ENCODE measurements at regions not wholly inside any gene's neighbourhood (a gene's known extent, or its start where the extent isn't known, plus 50 kb on each side); places are given as distances from the start of the nearest gene placed in this dataset.

DNA sequence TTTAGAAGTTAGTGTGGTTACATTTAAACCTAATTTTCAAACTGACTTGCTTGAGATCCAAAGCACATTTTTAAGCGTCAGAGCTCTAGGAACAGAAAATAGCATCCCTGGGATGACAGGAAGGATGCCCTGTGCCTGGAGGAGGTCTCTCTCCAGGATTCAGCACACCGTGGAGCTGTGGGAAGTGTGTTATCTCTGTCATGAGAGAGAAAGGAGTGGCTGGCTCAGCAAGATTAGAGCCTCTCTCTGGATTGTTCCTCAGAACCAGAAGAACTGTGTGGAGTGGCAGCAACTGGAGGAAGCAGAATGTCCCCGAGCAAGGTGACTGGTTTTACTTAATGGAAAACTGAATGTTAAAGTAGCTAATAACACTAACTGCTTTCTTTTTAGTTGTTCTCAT is 233.6 kb upstream of the TGFBR2 start:
- no peak for DNase-seq

DNA sequence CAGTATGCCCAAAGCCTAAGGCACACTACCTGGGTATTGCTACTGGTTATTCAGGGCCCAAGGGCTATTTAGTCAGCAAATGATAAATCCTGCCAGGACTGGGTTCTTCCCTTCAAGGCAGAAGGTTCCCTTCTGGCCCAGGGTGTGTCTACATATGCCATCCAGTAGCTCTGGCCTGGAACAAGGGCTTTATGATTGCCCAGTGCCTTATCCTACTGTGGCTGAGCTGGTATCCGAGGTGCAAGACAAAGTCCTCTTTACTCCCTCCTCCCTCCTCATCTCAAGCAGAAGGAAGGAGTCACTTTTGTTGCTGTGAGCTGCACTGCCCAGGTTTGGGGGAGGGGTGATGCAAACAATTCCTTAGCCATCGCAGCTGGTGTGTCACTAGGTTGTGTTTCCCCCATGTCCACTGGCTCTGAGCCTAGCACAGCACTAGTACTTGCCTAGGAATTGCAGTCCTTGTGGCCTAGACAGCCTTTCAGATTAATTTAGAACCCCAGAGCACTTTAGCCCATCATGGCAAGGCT is 221.8 kb upstream of the TGFBR2 start:
- no peak for DNase-seq

DNA sequence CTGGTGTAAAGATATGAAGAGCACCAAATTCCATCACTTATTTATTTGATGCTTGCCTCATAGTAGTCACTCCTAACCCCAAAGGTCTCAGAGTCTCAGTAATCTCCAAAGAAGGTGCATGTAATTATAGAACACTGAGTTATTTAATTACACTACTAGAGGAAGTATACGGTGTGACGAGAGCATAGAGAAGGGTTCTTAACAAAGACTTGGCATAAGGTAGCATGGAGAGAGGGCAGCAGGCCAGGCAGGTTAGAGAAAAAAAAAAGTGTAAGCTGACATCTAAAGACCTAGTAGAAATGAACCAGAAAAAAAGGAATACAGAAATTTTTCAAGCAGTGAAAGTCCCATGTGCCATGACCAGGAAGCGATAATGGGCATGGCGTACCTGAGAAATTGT is 213.3 kb upstream of the TGFBR2 start:
- no peak for DNase-seq

DNA sequence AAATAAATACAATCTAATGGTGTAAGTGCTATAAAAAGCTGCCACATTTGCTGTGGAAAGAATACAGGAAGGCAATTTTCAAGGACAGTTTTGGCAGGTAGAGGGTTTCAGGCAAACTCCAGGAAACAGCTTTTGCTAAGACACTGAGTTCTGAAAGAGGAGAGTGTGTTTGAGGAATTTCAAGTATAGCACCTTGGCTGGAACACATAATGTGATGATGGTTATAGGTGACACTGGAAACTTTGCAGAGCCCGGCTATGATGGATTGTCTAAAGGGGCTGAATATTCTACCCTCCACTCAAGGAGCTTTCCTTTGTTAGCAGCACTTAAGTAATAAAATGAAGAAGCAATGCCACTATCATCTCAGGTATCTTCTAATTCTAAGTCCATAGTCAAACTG is 209.4 kb upstream of the TGFBR2 start:
- no peak for DNase-seq

DNA sequence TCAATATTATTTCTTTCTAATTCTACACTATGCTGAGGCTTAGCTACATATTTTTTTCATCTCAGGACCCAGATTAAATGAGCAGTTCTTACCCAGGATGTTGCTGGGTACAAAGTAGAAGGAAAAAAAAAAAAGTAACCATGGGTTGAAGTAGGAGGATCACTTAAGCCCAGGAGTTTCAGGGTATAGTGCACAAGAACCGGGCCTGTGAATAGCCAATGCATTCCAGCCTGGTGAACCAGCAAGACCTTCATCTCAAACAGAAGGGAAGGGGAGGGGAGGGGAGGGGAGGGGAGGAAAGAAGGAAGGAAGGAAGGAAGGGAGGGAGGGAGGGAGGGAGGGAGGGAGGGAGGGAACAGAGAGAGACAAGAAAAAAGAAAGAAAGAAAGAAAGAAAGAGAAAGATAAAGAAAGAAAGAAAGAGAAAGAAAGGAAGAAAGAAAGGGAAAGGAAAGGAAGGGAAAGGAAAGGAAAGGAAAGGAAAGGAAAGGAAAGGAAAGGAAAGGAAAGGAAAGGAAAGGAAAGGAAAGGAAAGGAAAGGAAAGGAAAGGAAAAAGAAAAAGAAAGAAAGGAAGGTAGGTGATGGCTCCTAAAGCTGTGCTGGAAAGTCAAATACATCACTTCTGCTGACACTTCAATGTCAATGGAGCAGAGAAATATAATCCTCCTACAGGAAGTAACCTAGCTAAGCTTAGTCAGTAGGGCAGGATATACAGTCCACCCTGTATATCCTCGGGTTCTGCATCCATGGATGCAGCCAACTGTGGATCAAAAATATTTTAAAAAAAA is 206.8 kb upstream of the TGFBR2 start:
- DNase-seq = no peak

DNA sequence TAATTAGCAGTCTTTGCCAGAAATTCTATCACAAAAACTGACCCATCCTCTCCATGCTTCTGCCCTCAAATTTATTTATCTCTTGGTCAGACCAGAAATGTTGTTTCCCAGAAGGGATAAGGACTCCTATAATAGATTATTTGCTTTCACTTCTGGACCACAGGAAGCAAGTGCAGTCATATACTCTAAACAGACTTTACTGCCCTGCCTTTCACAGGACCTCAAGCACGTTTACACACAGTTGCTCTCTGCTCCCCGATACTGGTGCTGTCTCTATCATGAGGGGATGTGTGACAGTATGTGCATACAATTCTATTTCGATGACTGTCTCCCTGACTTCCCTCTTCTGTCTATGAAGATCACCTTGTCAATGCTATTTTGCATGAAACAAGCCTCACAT is 205.5 kb upstream of the TGFBR2 start:
- no peak for DNase-seq

DNA sequence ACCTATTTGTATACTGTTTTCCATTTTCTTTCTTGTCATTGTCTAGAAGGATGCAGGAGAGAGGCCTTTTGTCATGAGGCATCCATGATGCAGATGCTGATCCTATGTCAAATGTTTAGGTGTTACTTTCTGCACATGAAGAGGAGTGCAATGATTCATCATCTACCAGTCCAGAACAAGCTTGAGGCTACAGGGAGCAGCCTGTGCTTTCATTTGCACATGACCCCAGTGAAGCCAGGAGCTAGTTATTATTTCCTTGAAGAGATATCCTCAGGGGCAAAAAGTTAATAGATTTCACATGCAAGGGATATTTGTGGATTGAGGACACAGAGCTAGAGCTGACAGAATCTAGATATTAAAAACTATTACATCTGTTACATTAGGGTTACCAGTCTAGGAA is 204.4 kb upstream of the TGFBR2 start:
- no peak for DNase-seq

DNA sequence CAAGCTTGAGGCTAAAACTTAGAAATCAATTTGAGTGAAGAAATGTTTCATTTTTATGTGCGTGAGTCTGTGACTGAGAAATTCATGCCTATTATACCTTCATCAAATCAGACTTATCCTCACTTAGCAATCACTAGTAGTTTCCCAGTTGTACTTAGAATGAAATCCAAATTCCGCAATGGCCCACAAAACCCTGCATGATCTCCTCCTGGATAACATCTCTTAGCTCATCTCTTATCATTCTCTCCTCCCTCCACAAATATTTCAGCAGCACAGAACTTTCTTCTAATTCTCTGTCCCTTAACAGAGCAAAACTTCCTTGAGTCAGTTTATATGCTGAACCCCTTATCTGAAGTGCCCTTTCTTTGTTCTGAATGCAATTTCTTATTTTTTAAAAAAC is 198.8 kb upstream of the TGFBR2 start:
- no peak for DNase-seq

DNA sequence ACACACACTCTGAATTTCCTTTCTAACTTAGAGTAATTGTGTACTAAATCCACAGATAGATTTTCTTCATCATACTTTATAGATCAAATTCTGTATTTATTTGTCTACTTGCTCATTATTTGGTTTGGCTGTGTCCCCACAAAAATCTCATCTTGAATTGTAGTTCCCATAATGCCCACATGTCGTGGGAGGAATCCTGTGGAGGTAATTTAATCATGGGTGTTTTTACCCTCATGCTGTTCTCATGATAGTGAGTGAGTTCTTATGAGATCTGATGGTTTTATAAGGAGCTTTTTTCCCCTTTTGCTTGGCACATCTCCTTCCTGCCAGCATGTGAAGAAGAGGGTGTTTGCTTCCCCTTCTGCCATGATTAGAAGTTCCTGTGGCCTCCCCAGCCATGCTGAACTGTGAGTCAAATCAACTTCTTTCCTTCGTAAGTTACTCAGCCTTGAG is 198.3 kb upstream of the TGFBR2 start:
- DNase-seq = no peak

DNA sequence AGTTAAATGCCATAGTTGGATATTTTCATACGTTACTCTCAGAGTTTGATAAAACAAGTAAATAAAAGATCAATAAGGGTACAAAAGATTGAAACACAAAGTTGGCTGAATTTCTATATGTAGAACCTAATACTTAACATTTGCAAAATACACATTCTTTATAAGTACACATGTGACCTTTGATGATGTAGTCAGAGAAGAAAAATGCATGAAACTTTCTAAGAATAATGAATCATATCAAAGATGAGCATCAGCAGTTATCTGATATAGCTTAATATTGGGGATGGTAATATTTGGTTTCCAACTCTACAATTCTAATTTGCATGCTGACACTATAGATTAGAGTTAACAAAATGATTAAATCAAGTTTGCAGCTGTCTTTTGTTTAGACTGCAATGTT is 188.0 kb upstream of the TGFBR2 start:
- no peak for DNase-seq

DNA sequence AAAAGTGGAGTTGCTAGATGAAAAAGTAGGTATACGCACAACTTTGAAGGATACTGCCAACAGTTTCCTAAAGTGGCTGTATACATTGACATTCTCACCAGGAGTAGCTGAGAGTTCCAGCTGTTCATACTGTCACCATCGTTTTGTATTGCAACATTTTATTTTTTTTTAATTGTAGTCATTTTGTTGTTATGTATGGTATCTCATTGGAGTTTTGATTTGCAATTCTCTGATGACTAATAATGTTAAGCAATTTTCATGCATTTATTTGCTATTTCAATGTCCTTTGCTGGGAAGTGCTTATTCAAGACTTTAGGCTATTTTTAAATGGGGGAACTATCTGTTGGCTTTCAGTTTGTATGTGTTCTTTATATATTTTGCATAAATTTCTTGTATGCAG is 185.1 kb upstream of the TGFBR2 start:
- DNase-seq = no peak

DNA sequence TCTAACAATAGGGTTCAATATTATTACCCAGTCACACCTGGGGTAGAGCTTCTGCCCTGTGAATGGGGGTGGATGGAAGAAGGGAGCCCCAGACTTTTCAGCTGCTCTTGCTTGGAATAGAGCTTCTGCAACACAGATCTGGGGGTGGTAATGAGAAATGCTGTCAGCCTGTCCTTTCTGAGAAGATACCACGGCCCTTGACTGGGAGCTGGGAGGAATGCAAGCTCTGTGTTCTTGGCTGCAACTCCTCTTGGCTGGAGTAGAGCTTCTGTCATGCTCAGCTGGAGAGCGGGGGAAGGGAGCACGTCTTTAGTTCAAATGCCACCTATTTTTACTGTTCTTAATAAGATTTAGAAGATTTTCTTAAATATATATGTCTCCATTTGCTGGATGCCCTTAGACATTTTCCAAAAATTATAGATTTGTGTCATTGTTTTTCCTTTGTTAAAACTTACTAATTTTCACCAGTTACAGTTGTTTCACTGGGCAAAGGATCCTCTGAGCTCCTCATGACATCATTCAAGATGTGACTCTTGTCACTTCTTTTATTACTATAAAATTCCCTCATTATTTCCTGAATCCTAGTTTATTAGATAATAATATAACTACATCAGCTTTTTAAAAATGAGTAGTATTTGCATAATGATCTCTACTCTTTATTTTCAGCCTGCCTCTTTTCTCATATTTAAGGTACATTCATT is 180.0 kb upstream of the TGFBR2 start:
- no peak for DNase-seq

DNA sequence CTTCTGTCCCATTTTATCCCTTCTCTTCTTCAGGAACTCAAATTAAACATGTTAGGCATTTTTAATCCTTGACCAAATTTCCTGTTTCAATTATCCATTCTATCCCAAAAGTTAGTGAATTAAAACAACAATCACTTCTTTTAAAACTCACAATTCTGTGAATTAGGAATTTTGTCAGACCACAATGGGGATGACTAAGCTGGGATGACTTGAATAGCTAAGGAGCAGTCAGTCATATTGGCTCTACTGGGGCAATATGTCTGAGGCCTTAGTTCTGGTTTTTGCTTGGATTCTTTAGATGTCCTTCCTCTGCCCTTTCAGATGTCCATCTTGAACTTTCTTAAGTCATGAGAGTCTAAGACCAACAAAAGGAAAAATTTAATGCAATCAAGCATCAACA is 178.2 kb upstream of the TGFBR2 start:
- DNase-seq = no peak

DNA sequence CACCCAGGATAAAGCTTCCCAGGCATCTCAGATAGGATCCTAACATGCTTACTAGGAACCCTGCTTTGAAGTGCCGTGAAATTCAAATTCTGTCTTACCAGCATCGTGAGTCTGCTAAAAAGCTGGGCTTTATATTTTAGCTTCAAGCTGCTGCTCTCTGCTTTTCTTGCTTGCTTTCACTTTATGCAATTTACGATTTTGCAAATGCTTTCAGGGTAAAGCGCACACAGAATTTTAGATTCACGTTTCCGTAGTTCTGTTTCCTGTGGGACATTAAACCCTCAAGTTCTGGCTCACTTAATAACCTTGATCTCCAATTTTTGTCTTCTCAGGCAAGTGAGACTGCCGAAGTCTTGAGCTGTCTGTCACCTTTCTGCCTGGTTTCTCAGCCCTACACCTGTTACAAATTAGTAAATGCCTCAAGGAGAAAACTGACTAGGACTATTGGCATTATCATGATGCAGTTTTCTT is 170.5 kb upstream of the TGFBR2 start:
- DNase-seq = no peak

DNA sequence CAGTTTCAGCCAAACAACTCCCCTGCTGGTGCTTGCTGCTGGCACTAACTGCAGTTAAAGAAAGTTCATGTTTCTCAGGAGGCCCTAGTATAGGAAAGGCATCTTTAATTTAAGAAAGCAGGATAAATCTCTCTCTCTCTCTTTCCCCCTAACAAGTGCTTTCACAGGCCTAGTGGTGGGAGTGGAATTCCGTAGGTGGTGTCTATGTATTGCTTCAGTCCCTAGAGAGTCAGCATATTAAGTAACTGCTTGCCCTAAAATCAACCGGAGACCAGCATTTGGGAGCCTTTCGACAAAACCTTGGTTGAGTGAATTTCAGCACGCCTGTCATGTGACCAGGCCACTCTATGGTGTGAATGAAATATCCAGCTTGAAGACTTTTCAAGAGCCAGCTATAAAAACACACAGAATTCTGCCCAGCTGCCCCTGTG is 169.2 kb upstream of the TGFBR2 start:
- DNase-seq = no peak

DNA sequence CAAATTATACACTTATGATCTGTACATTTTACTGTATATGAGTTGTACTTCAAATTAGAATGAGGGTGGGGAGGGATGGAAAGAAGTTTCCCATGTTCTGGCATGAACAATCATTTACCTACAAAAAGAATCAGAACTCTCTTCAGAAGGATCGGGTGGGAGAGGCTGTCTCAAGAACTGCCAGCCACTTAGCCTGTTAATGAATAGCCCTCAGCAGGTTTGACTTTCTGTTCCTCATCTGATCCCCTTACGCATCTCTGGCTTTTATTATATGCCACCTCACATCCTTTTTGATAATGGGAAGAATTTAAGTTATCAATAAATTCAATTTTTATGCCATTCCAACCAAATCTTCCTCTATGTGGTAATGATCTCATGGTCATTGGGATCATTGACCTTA is 168.3 kb upstream of the TGFBR2 start:
- no peak for DNase-seq

DNA sequence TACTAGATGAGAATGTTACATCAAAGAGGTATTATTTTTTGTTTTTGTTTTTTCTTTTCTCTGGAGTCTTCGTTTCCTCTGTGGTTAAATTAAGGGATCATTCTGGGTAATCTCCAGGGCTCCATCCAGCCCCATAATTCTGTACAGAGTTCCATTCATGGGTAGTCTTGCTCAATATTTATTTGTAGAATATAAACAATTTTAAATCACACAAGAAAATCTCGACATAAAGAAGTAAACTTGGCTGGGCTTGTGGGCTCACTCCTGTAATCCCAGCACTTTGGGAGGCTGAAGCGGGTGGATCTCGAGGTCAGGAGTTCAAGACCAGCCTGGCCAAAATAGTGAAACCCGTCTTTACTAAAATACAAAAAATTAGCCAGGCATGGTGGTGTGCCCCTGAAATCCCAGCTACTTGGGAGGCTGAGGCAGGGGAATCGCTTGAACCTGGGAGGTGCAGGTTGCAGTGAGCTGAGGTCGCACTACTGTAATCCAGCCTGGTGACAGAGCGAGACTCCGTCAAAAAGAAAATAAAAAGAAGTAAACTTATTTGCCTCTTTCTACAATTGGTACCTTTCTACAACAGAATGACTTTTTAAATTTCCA is 166.8 kb upstream of the TGFBR2 start:
- DNase-seq = no peak

DNA sequence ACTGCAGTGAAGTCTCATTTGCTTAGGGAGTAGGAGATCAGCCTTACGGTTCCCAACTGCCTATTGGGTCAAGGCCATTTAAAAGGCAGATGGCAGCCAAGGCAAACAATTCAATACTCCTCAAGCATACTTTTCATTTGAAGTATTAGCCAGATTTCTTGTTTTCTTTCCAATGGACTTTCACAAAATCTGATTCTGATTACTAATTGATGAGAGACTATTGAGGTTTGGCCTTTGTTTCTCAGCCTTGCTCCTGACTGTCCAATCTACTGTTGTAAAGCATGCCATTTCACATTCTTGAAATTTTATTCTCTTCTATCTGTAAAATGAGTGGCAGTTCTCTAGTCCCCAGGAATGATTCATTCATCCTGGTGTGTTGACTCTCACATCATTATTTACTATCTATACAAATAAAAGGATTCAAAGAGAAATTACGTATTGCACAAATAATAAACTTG is 166.2 kb upstream of the TGFBR2 start:
- DNase-seq = no peak

DNA sequence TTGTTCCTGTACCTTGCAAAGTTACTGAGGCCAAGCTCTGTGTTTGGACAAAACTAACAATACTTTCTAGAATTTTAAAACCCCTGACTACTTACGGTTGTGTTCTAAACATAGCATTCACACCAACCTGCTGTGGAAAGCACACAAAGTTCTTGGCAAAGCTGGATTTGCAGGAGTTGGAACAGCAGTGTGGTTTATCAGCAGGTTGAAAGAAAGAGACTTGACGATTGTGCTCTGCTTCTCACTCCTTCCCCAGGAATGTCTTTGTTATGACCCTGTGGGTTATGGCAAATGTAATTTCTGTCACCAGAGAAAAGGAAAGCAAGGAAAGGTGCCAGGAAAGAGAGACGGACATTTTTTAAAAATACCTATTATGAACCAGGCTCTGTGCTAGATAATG is 165.5 kb upstream of the TGFBR2 start:
- DNase-seq = no peak

DNA sequence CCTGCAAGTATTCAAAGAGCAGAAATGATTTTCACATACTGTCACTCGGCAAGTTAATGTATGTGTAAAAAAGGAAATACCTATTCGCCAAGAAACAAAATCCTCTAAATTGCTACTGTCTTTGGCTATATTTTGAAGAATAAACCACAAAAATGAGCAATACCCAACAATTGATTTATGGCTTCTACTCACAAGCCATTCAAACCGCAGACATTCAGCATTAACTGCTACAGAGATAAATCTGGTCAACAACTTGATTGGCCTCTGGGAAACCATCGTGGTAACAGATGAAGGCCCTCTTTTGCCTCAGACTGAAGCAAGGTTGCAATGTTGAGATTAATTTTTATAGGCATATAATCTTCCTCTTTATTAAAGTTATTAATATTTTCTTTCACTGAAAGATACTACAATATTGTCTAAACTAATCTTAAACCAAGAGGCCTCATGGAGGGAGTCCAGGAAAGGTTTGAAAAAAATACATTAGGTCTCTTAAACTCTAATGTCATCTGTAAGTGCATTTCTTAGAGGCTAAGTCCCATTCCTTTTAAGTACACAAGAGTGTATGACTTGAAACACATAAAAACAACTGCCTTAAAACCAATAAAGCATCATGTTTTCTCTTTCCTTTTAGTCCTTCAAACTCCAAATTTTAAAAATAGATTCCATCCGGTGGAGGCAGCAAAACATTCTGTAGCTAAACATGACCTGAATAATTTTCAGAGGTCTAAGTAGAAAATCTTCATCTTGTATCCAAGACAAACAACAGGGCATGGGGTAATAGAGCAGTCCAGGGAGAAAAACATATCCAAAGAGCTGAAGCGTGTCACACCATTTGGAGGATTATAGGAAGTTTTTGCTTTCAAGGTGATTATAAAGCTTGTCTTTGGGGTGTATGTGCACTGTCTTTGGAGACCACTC is 162.4 kb upstream of the TGFBR2 start:
- no peak for DNase-seq

DNA sequence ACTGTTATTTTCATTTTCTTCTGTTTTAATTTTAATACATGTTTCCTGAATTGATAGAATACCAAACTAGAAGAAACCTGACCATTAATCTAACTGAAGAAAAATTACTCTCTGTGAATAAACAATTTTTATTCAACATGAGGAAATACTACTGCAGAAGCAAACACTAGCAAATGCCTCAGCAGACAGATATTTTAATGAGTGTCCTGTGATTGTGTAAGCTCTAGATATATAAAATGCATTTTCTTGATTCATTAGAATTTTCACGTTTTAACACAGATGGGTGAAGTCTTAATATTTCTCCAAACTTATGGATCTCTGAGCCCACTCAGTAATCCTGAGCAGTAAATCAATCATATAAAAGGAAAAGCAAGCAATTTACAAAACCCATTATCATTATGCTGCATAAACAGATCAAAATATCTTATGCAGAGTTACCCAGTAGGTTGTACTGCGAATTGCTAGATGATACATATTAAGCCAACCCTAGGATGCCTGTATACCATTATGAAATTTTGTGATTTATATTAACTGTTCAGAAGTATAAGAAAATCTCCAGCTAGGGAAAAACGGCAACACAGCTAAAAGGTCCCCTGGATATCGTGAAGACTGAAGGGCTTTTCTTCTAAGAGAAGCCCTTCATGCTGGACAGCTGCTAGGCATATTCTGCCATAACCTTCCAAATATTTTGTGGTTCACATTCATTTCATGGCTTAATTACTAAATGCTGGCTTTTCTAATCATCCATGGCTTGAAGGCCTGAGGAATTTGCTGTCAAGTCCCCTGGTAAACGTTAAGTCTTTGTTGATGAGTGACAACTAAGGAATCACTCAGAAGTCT is 157.7 kb upstream of the TGFBR2 start:
- DNase-seq = no peak

DNA sequence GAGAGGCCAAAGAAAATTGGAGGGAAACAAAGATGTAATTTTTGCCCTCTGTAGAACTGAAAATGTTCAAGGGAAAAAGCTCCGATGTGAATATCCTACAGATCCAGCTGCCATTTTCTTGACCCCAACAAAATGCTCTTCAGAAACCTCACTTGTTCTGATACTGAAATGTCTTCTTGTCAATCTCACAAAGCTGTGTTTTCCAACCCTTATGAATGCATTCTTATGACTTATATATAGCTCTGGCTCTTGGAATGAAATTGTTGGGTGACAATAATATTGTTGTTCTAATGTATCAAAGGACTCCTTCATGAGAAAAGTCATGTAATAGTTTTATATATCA is 157.1 kb upstream of the TGFBR2 start:
- DNase-seq = no peak
